ENCODE measurements at regions not wholly inside any gene's neighbourhood (a gene's known extent, or its start where the extent isn't known, plus 50 kb on each side); places are given as distances from the start of the nearest gene placed in this dataset.

GRCh38 chr10:57917019-57917418 is 350.7 kb downstream of the IPMK start:
- intact Hi-C loops (cut with DNase I; ENCODE audit: low total_unique reads): no loop called here
- DNase-seq: no peak
- no peak overlapping the region for H3K4me3 ChIP-seq
- H3K27me3 ChIP-seq: no peaks in the 10 kb centered on the region
- no peak for TF ChIP-seq CTCF (IDR thresholded peaks at IDR 0.05)
- no peak overlapping the region for H3K27ac ChIP-seq
- no peaks in the 10 kb centered on the region for H3K4me1 ChIP-seq
- no peaks in the 10 kb centered on the region for H3K9me3 ChIP-seq
- H3K36me3 ChIP-seq: no peaks in the 10 kb centered on the region

- Histone ChIP-seq H3K27me3 (no peaks in the 10 kb centered on the region), H3K36me3 (no peaks in the 10 kb centered on the region), H3K4me1 (no peaks in the 10 kb centered on the region), H3K4me3 (no peak overlapping the region), H3K9me3 (no peaks in the 10 kb centered on the region), H3K27ac (no peak overlapping the region)
- no peak for DNase-seq
- intact Hi-C loops (cut with DNase I; ENCODE audit: low total_unique reads): no loop called here
- TF ChIP-seq CTCF (IDR thresholded peaks at IDR 0.05): no peak
Measured at GRCh38 chr10:57905861-57906260, 361.8 kb downstream of the IPMK start.

DNA sequence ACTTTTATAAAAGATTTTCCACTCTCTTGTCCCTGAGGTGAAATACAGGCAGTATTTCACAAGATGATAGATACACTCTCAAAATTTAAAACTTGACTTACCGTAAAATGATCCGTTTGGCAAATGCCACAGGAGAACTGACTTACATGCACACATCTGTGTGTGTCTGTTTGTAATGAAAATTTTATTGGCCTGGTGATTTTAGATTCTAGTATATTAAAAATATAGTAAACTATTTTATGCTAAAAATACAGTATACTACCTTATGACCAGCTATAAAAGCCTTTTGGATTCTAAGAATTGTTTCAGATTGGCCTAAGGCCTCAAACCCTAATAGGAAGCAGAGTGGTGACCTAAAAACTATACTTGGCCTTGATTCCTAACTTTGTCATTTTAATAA is 362.7 kb downstream of the IPMK start:
- Histone ChIP-seq H3K36me3 (no peaks in the 10 kb centered on the region), H3K4me3 (no peak overlapping the region), H3K27me3 (no peaks in the 10 kb centered on the region), H3K4me1 (no peaks in the 10 kb centered on the region), H3K27ac (no peak overlapping the region), H3K9me3 (no peaks in the 10 kb centered on the region)
- intact Hi-C loops (cut with DNase I; ENCODE audit: low total_unique reads): no loop called here
- no peak for DNase-seq
- TF ChIP-seq CTCF (IDR thresholded peaks at IDR 0.05): no peak

DNA sequence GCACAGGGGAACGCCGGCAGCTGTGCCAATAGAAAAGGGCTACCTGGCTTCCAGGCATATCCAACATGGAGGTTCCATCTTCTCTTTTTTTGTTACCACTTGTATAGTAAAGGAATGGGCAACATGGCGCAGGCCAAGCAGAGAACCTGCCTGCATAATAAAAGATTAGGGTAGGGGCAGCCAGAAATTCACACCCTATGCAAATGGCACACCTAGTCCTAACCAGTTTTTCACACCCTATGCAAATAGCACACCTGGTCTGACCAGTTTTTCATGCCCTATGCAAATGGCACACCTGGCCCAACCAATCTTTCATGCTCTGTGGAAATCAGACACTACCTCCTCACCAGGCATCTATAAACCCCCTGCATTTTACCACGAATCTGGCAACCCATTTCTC is 369.5 kb downstream of the IPMK start:
- no peaks in the 10 kb centered on the region for H3K36me3 ChIP-seq
- H3K9me3 ChIP-seq: no peaks in the 10 kb centered on the region
- no peak overlapping the region for H3K27ac ChIP-seq
- no peak for TF ChIP-seq CTCF (IDR thresholded peaks at IDR 0.05)
- no peak overlapping the region for H3K4me3 ChIP-seq
- no peaks in the 10 kb centered on the region for H3K27me3 ChIP-seq
- DNase-seq: no peak
- intact Hi-C loops (cut with DNase I; ENCODE audit: low total_unique reads): no loop called here
- H3K4me1 ChIP-seq: no peaks in the 10 kb centered on the region

- Histone ChIP-seq H3K4me3 (no peak overlapping the region), H3K9me3 (no peaks in the 10 kb centered on the region), H3K27me3 (no peaks in the 10 kb centered on the region), H3K36me3 (no peaks in the 10 kb centered on the region), H3K4me1 (no peaks in the 10 kb centered on the region), H3K27ac (no peak overlapping the region)
- no peak for DNase-seq
- intact Hi-C loops (cut with DNase I; ENCODE audit: low total_unique reads): no loop called here
- no peak for TF ChIP-seq CTCF (IDR thresholded peaks at IDR 0.05)
Measured at GRCh38 chr10:57897611-57898010, 370.1 kb downstream of the IPMK start.

DNA sequence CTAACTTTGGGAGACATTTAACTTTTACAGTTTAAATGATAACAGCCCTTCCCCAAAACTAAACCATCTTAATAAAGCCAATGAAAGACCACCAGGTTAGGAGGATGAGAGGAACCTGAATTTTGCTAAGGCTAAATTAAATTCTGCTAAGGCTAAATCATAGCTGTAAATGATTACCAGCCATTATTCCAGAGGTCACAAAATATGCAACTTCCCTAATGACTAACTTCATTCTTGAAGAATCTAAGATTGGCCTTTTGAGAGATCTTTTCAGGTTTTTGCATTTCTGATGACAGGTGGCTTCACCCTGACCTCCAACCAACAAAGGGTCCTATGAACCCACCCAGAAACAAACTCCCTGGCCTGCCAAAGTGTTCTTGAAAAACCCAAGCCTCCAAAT is 373.3 kb downstream of the IPMK start:
- TF ChIP-seq CTCF (IDR thresholded peaks at IDR 0.05): no peak
- H3K36me3 ChIP-seq: no peaks in the 10 kb centered on the region
- intact Hi-C loops (cut with DNase I; ENCODE audit: low total_unique reads): no loop called here
- no peaks in the 10 kb centered on the region for H3K27me3 ChIP-seq
- H3K4me3 ChIP-seq: no peak overlapping the region
- DNase-seq: no peak
- no peaks in the 10 kb centered on the region for H3K4me1 ChIP-seq
- no peak overlapping the region for H3K27ac ChIP-seq
- H3K9me3 ChIP-seq: no peaks in the 10 kb centered on the region

All from tibial artery (tissue), 4 donors.